ENCODE measurements at regions not wholly inside any gene's neighbourhood (a gene's known extent, or its start where the extent isn't known, plus 50 kb on each side); places are given as distances from the start of the nearest gene placed in this dataset.

- peak overlapping the region in 1 of 5 donors; percentile 64 for H3K27ac ChIP-seq
- no peak for TF ChIP-seq POLR2A (IDR thresholded peaks at IDR 0.05)
- TF ChIP-seq, protein P1, sequence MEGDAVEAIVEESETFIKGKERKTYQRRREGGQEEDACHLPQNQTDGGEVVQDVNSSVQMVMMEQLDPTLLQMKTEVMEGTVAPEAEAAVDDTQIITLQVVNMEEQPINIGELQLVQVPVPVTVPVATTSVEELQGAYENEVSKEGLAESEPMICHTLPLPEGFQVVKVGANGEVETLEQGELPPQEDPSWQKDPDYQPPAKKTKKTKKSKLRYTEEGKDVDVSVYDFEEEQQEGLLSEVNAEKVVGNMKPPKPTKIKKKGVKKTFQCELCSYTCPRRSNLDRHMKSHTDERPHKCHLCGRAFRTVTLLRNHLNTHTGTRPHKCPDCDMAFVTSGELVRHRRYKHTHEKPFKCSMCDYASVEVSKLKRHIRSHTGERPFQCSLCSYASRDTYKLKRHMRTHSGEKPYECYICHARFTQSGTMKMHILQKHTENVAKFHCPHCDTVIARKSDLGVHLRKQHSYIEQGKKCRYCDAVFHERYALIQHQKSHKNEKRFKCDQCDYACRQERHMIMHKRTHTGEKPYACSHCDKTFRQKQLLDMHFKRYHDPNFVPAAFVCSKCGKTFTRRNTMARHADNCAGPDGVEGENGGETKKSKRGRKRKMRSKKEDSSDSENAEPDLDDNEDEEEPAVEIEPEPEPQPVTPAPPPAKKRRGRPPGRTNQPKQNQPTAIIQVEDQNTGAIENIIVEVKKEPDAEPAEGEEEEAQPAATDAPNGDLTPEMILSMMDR (IDR thresholded peaks at IDR 0.05) = no peak
Measured at GRCh38 chr12:116381744-116382685, 104.5 kb upstream of the MED13L start.

GRCh38 chr12:116382686-116383530 is 105.4 kb upstream of the MED13L start:
- no peaks in the 10 kb centered on the region for H3K27me3 ChIP-seq
- peak overlapping the region in 1 of 5 donors; percentile 64 for H3K27ac ChIP-seq
- WGBS, 4 donors = 26 to 34% (median 32%) methylated on average over 13 of the region's 13 CpGs
- no peak overlapping the region for H3K4me3 ChIP-seq
- DNase-seq = peak; percentile 34 to 85 (median 75)
- H3K36me3 ChIP-seq (replicated peaks in 1 of 2) = no peaks in the 10 kb centered on the region
- intact Hi-C loops (cut with DNase I) = no loop called here
- no peak for TF ChIP-seq POLR2A (IDR thresholded peaks at IDR 0.05)
- TF ChIP-seq, protein P1 (IDR thresholded peaks at IDR 0.05) = peak in 1 of 6 experiments; percentile 22
- H3K4me1 ChIP-seq (replicated peaks in 1 of 2) = peaks cover 0 to 11% of the 10 kb centered on the region in 2 donors
- H3K9me3 ChIP-seq (replicated peaks in 1 of 3) = no peaks in the 10 kb centered on the region

More at GRCh38 chr12:116381744-116382685, 104.5 kb upstream of the MED13L start:
- intact Hi-C loops (cut with DNase I) = no loop called here
- Histone ChIP-seq H3K27me3 (no peaks in the 10 kb centered on the region), H3K36me3 (replicated peaks in 1 of 2) (no peaks in the 10 kb centered on the region), H3K4me3 (no peak overlapping the region), H3K9me3 (replicated peaks in 1 of 3) (no peaks in the 10 kb centered on the region), H3K4me1 (replicated peaks in 1 of 2) (peaks cover 0 to 11% of the 10 kb centered on the region in 2 donors)
- DNase-seq = no peak
- WGBS, 4 donors = 46 to 57% (median 47%) methylated on average over 17 of the region's 17 CpGs

- Histone ChIP-seq H3K9me3 (replicated peaks in 1 of 3) (no peaks in the 10 kb centered on the region), H3K4me3 (no peak overlapping the region), H3K4me1 (replicated peaks in 1 of 2) (peaks cover 0 to 11% of the 10 kb centered on the region in 2 donors), H3K27me3 (no peaks in the 10 kb centered on the region), H3K27ac (no peak overlapping the region), H3K36me3 (replicated peaks in 1 of 2) (no peaks in the 10 kb centered on the region)
- DNase-seq = no peak
- intact Hi-C loops (cut with DNase I) = no loop called here
- 82 to 93% (median 89%) methylated on average over 5 of the region's 5 CpGs for WGBS, 4 donors
- TF ChIP-seq POLR2A (IDR thresholded peaks at IDR 0.05) = no peak
- TF ChIP-seq, protein P1 (IDR thresholded peaks at IDR 0.05) = no peak
Measured at GRCh38 chr12:116384175-116384574, 106.7 kb upstream of the MED13L start.

All from adrenal gland (tissue), 9 donors.